H9 (cell line): ENCODE measurements at regions not wholly inside any gene's neighbourhood (a gene's known extent, or its start where the extent isn't known, plus 50 kb on each side); places are given as distances from the start of the nearest gene placed in this dataset.
"Not testable (repeated sequence)": the region's sequence is repeated elsewhere in the genome, so short reads cannot be mapped to it uniquely, and the experiment has no call there.

ENCODE experiments used
- DNase-seq: peaks from one replicate; pipeline ENCODE4 v3.0.0-alpha.2; 2017
- H2AFZ ChIP-seq: one replicate; pipeline ENCODE4 v1.6.1; 2013; ENCODE audit warnings: mild to moderate bottlenecking, low read length, control low read depth, moderate library complexity
- H2AK5ac ChIP-seq: 2 replicates; pipeline ENCODE4 v1.6.1; 2013; ENCODE audit warnings: low read length, control low read depth, mixed read lengths; ENCODE audit not compliant: insufficient read length
- H2BK120ac ChIP-seq: one replicate; pipeline ENCODE4 v1.6.1; 2013; ENCODE audit warnings: low read depth, mild to moderate bottlenecking, low read length, control low read depth, inconsistent platforms; ENCODE audit not compliant: poor library complexity, severe bottlenecking
- H2BK12ac ChIP-seq: 2 replicates; pipeline ENCODE4 v1.6.1; 2013; ENCODE audit warnings: low read length, control low read depth, mixed read lengths, low read depth; ENCODE audit not compliant: insufficient read length
- H2BK15ac ChIP-seq: 2 replicates; pipeline ENCODE4 v1.6.1; 2013; ENCODE audit warnings: low read depth, low read length, control low read depth
- H2BK20ac ChIP-seq: one replicate; pipeline ENCODE4 v1.6.1; 2013; ENCODE audit warnings: low read depth, mild to moderate bottlenecking, low read length, control low read depth, inconsistent platforms; ENCODE audit not compliant: poor library complexity, severe bottlenecking
- H2BK5ac ChIP-seq: 2 replicates; pipeline ENCODE4 v1.6.1; 2013; ENCODE audit warnings: low read length, control low read depth, mixed read lengths; ENCODE audit not compliant: insufficient read length
- H3K14ac ChIP-seq: 2 replicates; pipeline ENCODE4 v1.6.1; 2013; ENCODE audit warnings: low read length, control low read depth; ENCODE audit not compliant: insufficient read depth
- H3K18ac ChIP-seq: 2 replicates; pipeline ENCODE4 v1.6.1; 2013; ENCODE audit warnings: low read depth, mild to moderate bottlenecking, mixed read lengths, low read length, control low read depth; ENCODE audit not compliant: insufficient read length
- H3K23ac ChIP-seq: 2 replicates; pipeline ENCODE4 v1.6.1; 2013; ENCODE audit warnings: low read length, control low read depth, mixed read lengths, low read depth; ENCODE audit not compliant: insufficient read length
- H3K23me2 ChIP-seq: 2 replicates; pipeline ENCODE4 v1.6.1; 2013; ENCODE audit warnings: low read depth, mild to moderate bottlenecking, mixed read lengths, low read length, control low read depth; ENCODE audit not compliant: insufficient read length, poor library complexity, severe bottlenecking
- H3K27ac ChIP-seq: 2 replicates; pipeline ENCODE4 v1.5.1; 2013; ENCODE audit warnings: low read length, control low read depth, mixed read lengths, low read depth; ENCODE audit not compliant: insufficient read length
- H3K27me3 ChIP-seq: 2 replicates; pipeline ENCODE4 v1.6.1; 2013; ENCODE audit warnings: low read length, control low read depth, inconsistent platforms; ENCODE audit not compliant: insufficient read depth
- H3K4ac ChIP-seq: 2 replicates; pipeline ENCODE4 v1.6.1; 2013; ENCODE audit warnings: low read depth, mild to moderate bottlenecking, control low read depth, inconsistent platforms, low read length, moderate library complexity
- H3K4me1 ChIP-seq: 2 replicates; pipeline ENCODE4 v1.6.1; 2013; ENCODE audit warnings: low read length, control low read depth, inconsistent platforms; ENCODE audit not compliant: insufficient read depth
- H3K4me2 ChIP-seq: 2 replicates; pipeline ENCODE4 v1.6.1; 2013; ENCODE audit warnings: low read length, control low read depth, mixed read lengths; ENCODE audit not compliant: insufficient read length, insufficient read depth
- H3K56ac ChIP-seq: 2 replicates; pipeline ENCODE4 v1.6.1; 2013; ENCODE audit warnings: low read depth, mild to moderate bottlenecking, mixed read lengths, low read length, control low read depth; ENCODE audit not compliant: insufficient read length
- H3K79me1 ChIP-seq: 2 replicates; pipeline ENCODE4 v1.6.1; 2013; ENCODE audit warnings: low read depth, mild to moderate bottlenecking, moderate library complexity, low read length, control low read depth, inconsistent platforms; ENCODE audit not compliant: insufficient read depth, poor library complexity, severe bottlenecking
- H3K79me2 ChIP-seq: 2 replicates; pipeline ENCODE4 v1.6.1; 2013; ENCODE audit warnings: low read length, control low read depth, inconsistent platforms; ENCODE audit not compliant: insufficient read depth
- H3K9ac ChIP-seq: 2 replicates; pipeline ENCODE4 v1.6.1; 2013; ENCODE audit warnings: low read length, control low read depth, mixed read lengths; ENCODE audit not compliant: insufficient read length; ENCODE audit errors: extremely low read depth
- H3K9me3 ChIP-seq: one replicate; pipeline ENCODE4 v1.6.1; 2013; ENCODE audit warnings: low read depth, low read length, inconsistent platforms; ENCODE audit not compliant: control insufficient read depth
- H3T11ph ChIP-seq: one replicate; pipeline ENCODE4 v1.6.1; 2013; ENCODE audit warnings: mild to moderate bottlenecking, low read length, control low read depth, inconsistent platforms
- H4K20me1 ChIP-seq: one replicate; pipeline ENCODE4 v1.6.1; 2013; ENCODE audit not compliant: control insufficient read depth, insufficient read length, insufficient read depth
- H4K5ac ChIP-seq: 2 replicates; pipeline ENCODE4 v1.6.1; 2013; ENCODE audit warnings: low read depth, mild to moderate bottlenecking, mixed read lengths, low read length, control low read depth; ENCODE audit not compliant: insufficient read length
- H4K8ac ChIP-seq: replicated peaks from 2 replicates; pipeline ENCODE4 v1.6.1; 2013; ENCODE audit warnings: low read length, control low read depth, mixed read lengths, low read depth; ENCODE audit not compliant: insufficient read length
- H4K91ac ChIP-seq: 2 replicates; pipeline ENCODE4 v1.6.1; 2013; ENCODE audit warnings: low read depth, mild to moderate bottlenecking, moderate library complexity, mixed read lengths, low read length, control low read depth; ENCODE audit not compliant: insufficient read length
- H3K27ac Mint-ChIP-seq, 3 experiments: 2 replicates in 2 of 3; 3 replicates in 1 of 3; pipeline ENCODE4 v1.8.0; 2020 to 2021; ENCODE audit warnings: mixed read lengths in 3 of 3, mild to moderate bottlenecking in 1 of 3, moderate library complexity in 1 of 3
- H3K27me3 Mint-ChIP-seq: 2 replicates; pipeline ENCODE4 v1.8.0; 2021; ENCODE audit warnings: low read depth, mild to moderate bottlenecking, moderate library complexity, mixed read lengths
- H3K36me3 Mint-ChIP-seq, 3 experiments: 2 replicates in 2 of 3; 3 replicates in 1 of 3; pipeline ENCODE4 v1.8.0; 2020 to 2021; ENCODE audit warnings: low read depth in 3 of 3, mixed read lengths in 3 of 3; ENCODE audit not compliant: insufficient read depth in 1 of 3
- H3K4me1 Mint-ChIP-seq, 2 experiments: 2 replicates each; pipeline ENCODE4 v1.8.0; 2020; ENCODE audit warnings: mixed read lengths in 2 of 2
- H3K4me3 Mint-ChIP-seq, 2 experiments: 2 replicates in 1 of 2; 3 replicates in 1 of 2; pipeline ENCODE4 v1.8.0; 2020 to 2021; ENCODE audit warnings: mild to moderate bottlenecking in 2 of 2, mixed read lengths in 2 of 2, moderate library complexity in 1 of 2
- H3K9me3 Mint-ChIP-seq, 2 experiments: 2 replicates in 1 of 2; 3 replicates in 1 of 2; pipeline ENCODE4 v1.8.0; 2020; ENCODE audit warnings: mild to moderate bottlenecking in 2 of 2, mixed read lengths in 2 of 2, moderate library complexity in 1 of 2
- WGBS: extraction: QIAGEN DNeasy Blood & Tissue Kit; methylation state at CpG from one replicate; pipeline ENCODE4 v1.1.7; 2013; ENCODE audit warnings: missing lambda C conversion rate, low lambda C conversion rate, mixed read lengths; ENCODE audit not compliant: insufficient read length; ENCODE audit errors: extremely low coverage; 5-methylcytosine and 5-hydroxymethylcytosine counted together

DNA sequence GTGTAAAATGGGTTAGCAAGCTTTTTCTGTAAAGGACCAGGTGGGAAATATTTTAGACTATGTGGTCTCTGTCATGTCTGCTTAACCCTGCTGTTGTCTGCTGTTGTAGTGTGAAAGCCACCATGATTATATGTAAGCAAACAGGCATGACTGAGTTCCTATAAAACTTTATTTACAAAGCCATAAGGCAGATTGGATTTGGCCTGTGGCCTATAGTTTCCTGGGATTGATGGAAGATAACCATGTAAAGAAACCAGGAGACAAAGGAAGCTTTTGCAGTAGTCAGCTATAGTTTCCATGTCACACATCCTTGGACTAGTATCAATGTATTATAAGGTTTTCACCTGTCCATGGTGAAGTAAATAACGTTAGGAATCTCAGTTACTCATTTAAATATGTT lies 78.7 kb downstream of the CCDC74A start:
- not testable (repeated sequence) for H2BK120ac ChIP-seq, H3K4ac ChIP-seq, H4K8ac ChIP-seq, H3K4me3 Mint-ChIP-seq, H3K4me1 Mint-ChIP-seq, H3K56ac ChIP-seq, H3K79me1 ChIP-seq, H2BK15ac ChIP-seq, H3K4me2 ChIP-seq, H3K36me3 Mint-ChIP-seq, H3K23ac ChIP-seq, H3K27ac ChIP-seq, H3K18ac ChIP-seq, H2BK5ac ChIP-seq, H3K9me3 ChIP-seq, H3K9me3 Mint-ChIP-seq, H3K79me2 ChIP-seq, H4K91ac ChIP-seq, H3K27me3 Mint-ChIP-seq, H3K23me2 ChIP-seq, H2AFZ ChIP-seq, DNase-seq, H3K14ac ChIP-seq, H3K27ac Mint-ChIP-seq, H2BK12ac ChIP-seq, H3K4me1 ChIP-seq, H2BK20ac ChIP-seq, H4K20me1 ChIP-seq, H3K27me3 ChIP-seq, H2AK5ac ChIP-seq, H4K5ac ChIP-seq, H3K9ac ChIP-seq, H3T11ph ChIP-seq
- no CpG with 5 or more reads among the region's 1 CpG for WGBS

DNA sequence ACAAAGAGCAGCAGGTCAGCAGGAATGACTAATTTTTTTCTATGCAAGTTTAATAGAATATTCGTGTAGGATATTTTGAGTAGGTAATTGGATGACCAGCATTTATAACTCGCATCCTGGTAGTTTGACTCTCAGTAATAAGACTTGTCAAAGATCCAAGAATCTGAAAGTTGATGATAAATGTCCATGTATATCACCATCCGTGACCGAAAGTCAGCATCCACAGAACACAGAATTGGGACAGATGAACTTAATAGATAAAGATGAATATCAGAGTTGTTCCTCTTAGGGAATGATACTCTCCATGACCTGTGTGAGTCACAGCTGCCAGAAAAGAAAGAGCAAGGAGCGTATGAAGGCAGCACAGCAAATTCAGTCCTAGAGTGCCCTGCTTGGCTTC lies 79.4 kb downstream of the CCDC74A start:
- H3K23me2 ChIP-seq, H3K56ac ChIP-seq, H3K14ac ChIP-seq, H3K9ac ChIP-seq, H3K9me3 ChIP-seq, DNase-seq, H3K4ac ChIP-seq, H3K27ac Mint-ChIP-seq, H3K4me1 ChIP-seq, H4K91ac ChIP-seq, H3K79me1 ChIP-seq, H3K36me3 Mint-ChIP-seq, H3K4me2 ChIP-seq, H2BK20ac ChIP-seq, H3K4me3 Mint-ChIP-seq, H2BK5ac ChIP-seq, H2AFZ ChIP-seq, H3K9me3 Mint-ChIP-seq, H3K27me3 Mint-ChIP-seq, H3K4me1 Mint-ChIP-seq, H4K5ac ChIP-seq, H2AK5ac ChIP-seq, H4K20me1 ChIP-seq, H3K79me2 ChIP-seq, H4K8ac ChIP-seq, H3K27ac ChIP-seq, H2BK12ac ChIP-seq, H3K18ac ChIP-seq, H3K23ac ChIP-seq, H2BK120ac ChIP-seq, H2BK15ac ChIP-seq, H3K27me3 ChIP-seq, H3T11ph ChIP-seq: not testable (repeated sequence)
- no CpG with 5 or more reads among the region's 5 CpGs for WGBS

DNA sequence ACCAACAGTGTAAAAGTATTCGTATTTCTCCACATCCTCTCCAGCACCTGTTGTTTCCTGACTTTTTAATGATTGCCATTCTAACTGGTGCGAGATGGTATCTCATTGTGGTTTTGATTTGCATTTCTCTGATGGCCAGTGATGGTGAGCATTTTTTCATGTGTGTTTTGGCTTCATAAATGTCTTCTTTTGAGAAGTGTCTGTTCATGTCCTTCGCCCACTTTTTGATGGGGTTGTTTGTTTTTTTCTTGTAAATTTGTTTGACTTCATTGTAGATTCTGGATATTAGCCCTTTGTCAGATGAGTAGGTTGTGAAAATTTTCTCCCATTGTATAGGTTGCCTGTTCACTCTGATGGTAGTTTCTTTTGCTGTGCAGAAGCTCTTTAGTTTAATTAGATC lies 86.9 kb downstream of the CCDC74A start:
- H4K20me1 ChIP-seq, H2AFZ ChIP-seq, H2BK12ac ChIP-seq, H3K56ac ChIP-seq, H2BK20ac ChIP-seq, H4K91ac ChIP-seq, H2BK120ac ChIP-seq, H3K36me3 Mint-ChIP-seq, H3K79me2 ChIP-seq, H3K4me3 Mint-ChIP-seq, DNase-seq, H3K9me3 Mint-ChIP-seq, H3T11ph ChIP-seq, H3K14ac ChIP-seq, H3K27ac Mint-ChIP-seq, H2BK5ac ChIP-seq, H3K27ac ChIP-seq, H3K23me2 ChIP-seq, H3K4me1 Mint-ChIP-seq, H3K27me3 Mint-ChIP-seq, H3K4me1 ChIP-seq, H2AK5ac ChIP-seq, H3K4me2 ChIP-seq, H3K9ac ChIP-seq, H3K4ac ChIP-seq, H4K5ac ChIP-seq, H3K79me1 ChIP-seq, H3K18ac ChIP-seq, H2BK15ac ChIP-seq, H3K9me3 ChIP-seq, H3K23ac ChIP-seq, H4K8ac ChIP-seq, H3K27me3 ChIP-seq: not testable (repeated sequence)
- no CpG with 5 or more reads among the region's 3 CpGs for whole genome bisulfite sequencing
